COLO829 (cell line): ENCODE measurements at regions not wholly inside any gene's neighbourhood (a gene's known extent, or its start where the extent isn't known, plus 50 kb on each side); places are given as distances from the start of the nearest gene placed in this dataset.

ENCODE experiments used
- DNase-seq: peaks from one replicate; pipeline ENCODE4 v3.0.0; 2012; ENCODE audit warnings: low spot score

- no peak for DNase-seq
Observed at GRCh38 chr5:40386289-40386688, 293.4 kb upstream of the PTGER4 start.

- no peak for DNase-seq
Observed at GRCh38 chr5:40385544-40385943, 294.2 kb upstream of the PTGER4 start.

GRCh38 chr5:40384782-40385390 lies 294.8 kb upstream of the PTGER4 start:
- no peak for DNase-seq

- no peak for DNase-seq
Observed at GRCh38 chr5:40383749-40384651, 295.7 kb upstream of the PTGER4 start.

GRCh38 chr5:40381676-40382363 lies 297.9 kb upstream of the PTGER4 start:
- DNase-seq: no peak

GRCh38 chr5:40381016-40381415 lies 298.7 kb upstream of the PTGER4 start:
- DNase-seq: no peak

- DNase-seq: no peak
Observed at GRCh38 chr5:40378396-40379177, 301.1 kb upstream of the PTGER4 start.

GRCh38 chr5:40376566-40376965 lies 303.1 kb upstream of the PTGER4 start:
- no peak for DNase-seq

- peak; percentile 29 for DNase-seq
Observed at GRCh38 chr5:40374853-40375252, 304.9 kb upstream of the PTGER4 start.

GRCh38 chr5:40368200-40368599 lies 311.5 kb upstream of the PTGER4 start:
- DNase-seq: no peak

- DNase-seq: no peak
Observed at GRCh38 chr5:40367255-40367654, 312.5 kb upstream of the PTGER4 start.

GRCh38 chr5:40365342-40366330 lies 314.1 kb upstream of the PTGER4 start:
- DNase-seq: peak; percentile 45

GRCh38 chr5:40364441-40364840 lies 315.3 kb upstream of the PTGER4 start:
- no peak for DNase-seq

GRCh38 chr5:40361378-40361777 lies 318.3 kb upstream of the PTGER4 start:
- DNase-seq: no peak

GRCh38 chr5:40360685-40361084 lies 319.0 kb upstream of the PTGER4 start:
- no peak for DNase-seq

- no peak for DNase-seq
Observed at GRCh38 chr5:40359832-40360231, 319.9 kb upstream of the PTGER4 start.

- no peak for DNase-seq
Observed at GRCh38 chr5:40359093-40359492, 320.6 kb upstream of the PTGER4 start.

GRCh38 chr5:40356248-40356647 lies 323.5 kb upstream of the PTGER4 start:
- DNase-seq: no peak

GRCh38 chr5:40355846-40356245 lies 323.9 kb upstream of the PTGER4 start:
- no peak for DNase-seq

GRCh38 chr5:40355181-40355580 lies 324.5 kb upstream of the PTGER4 start:
- no peak for DNase-seq

- DNase-seq: no peak
Observed at GRCh38 chr5:40354171-40354570, 325.5 kb upstream of the PTGER4 start.
